Upper lobe of left lung (tissue), 4 donors: ENCODE measurements at regions not wholly inside any gene's neighbourhood (a gene's known extent, or its start where the extent isn't known, plus 50 kb on each side); places are given as distances from the start of the nearest gene placed in this dataset.

Source experiments
- EP300 ChIP-seq, 4 donors: sonication (generic); formaldehyde crosslinking; IDR thresholded peaks; one replicate each; pipeline ENCODE4 v1.5.1; 2017; ENCODE audit warnings: antibody characterized with exemption in 4 of 4, control low read depth in 2 of 4
- POLR2A ChIP-seq, 4 donors: fragments of 450-650 bp; IDR thresholded peaks; one replicate each; pipeline ENCODE4 v1.5.1; 2016 to 2017; ENCODE audit warnings: antibody characterized with exemption in 4 of 4, mild to moderate bottlenecking in 2 of 4
- POLR2AphosphoS5 ChIP-seq, 2 donors: sonication (generic); formaldehyde crosslinking; IDR thresholded peaks; one replicate each; pipeline ENCODE4 v1.5.1; 2017; ENCODE audit warnings: antibody characterized with exemption in 2 of 2
- TF ChIP-seq, protein P1 (sequence below), 6 experiments: fragments of 450-650 bp in 4 of 6; fragments of 200-600 bp in 2 of 6; sonication (generic) in 2 of 6; IDR thresholded peaks; one replicate each; pipeline ENCODE4 v1.5.1; 2016 to 2019; ENCODE audit warnings: antibody characterized with exemption in 6 of 6

DNA sequence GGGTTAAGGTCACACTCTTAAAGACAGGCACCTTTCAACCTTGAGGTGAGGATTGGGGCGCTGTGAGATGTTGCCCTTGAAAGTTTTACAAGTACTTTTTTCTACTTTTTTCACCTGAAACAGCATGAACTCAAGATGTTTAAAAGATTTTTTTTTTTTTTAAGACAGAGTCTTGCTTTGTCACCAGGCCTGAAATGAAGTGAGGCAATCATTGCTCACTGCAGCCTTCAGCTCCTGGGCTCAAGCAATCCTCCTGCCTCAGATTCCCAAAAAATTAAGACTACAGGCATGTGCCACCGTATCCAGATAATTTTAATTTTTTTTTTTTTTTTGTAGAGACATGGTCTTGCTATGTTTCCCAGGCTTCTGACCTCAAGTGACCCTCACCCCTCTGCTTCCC, 243.9 kb downstream of the DIO2 start:
- TF ChIP-seq, protein P1, sequence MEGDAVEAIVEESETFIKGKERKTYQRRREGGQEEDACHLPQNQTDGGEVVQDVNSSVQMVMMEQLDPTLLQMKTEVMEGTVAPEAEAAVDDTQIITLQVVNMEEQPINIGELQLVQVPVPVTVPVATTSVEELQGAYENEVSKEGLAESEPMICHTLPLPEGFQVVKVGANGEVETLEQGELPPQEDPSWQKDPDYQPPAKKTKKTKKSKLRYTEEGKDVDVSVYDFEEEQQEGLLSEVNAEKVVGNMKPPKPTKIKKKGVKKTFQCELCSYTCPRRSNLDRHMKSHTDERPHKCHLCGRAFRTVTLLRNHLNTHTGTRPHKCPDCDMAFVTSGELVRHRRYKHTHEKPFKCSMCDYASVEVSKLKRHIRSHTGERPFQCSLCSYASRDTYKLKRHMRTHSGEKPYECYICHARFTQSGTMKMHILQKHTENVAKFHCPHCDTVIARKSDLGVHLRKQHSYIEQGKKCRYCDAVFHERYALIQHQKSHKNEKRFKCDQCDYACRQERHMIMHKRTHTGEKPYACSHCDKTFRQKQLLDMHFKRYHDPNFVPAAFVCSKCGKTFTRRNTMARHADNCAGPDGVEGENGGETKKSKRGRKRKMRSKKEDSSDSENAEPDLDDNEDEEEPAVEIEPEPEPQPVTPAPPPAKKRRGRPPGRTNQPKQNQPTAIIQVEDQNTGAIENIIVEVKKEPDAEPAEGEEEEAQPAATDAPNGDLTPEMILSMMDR (IDR thresholded peaks at IDR 0.05), result no peak
- TF ChIP-seq POLR2AphosphoS5 (IDR thresholded peaks at IDR 0.05) (no peak), EP300 (IDR thresholded peaks at IDR 0.05) (no peak), POLR2A (IDR thresholded peaks at IDR 0.05) (no peak)
